ENCODE measurements at regions not wholly inside any gene's neighbourhood (a gene's known extent, or its start where the extent isn't known, plus 50 kb on each side); places are given as distances from the start of the nearest gene placed in this dataset.

DNA sequence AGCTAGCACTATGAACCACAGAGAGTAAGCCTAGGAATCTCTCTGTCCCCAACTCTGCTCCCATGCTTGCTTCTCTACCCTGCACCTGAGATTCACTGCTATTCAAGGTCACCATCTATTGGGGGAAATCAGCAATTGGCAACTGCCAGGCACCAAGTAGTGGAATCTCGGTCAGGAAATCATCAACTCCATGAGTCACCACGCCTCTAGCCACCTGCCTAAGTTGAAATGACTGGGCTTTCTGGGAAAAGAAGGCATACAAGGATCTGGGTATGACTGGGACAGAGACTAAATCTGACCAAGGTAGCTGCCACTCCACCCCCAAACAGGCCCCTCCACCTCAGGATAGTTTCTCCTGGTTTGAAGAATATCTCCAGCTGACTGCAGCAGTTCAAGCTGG lies 464.1 kb upstream of the CBLB start:
- no peak for DNase-seq (ENCODE audit: extremely low read depth, low read depth)
- TF ChIP-seq CTCF (IDR thresholded peaks at IDR 0.05; ENCODE audit: low read depth, low read length, missing control alignments) = no peak
- H3K4me3 ChIP-seq (replicated peaks; ENCODE audit: low read depth, low read length) = no peak overlapping the region

DNA sequence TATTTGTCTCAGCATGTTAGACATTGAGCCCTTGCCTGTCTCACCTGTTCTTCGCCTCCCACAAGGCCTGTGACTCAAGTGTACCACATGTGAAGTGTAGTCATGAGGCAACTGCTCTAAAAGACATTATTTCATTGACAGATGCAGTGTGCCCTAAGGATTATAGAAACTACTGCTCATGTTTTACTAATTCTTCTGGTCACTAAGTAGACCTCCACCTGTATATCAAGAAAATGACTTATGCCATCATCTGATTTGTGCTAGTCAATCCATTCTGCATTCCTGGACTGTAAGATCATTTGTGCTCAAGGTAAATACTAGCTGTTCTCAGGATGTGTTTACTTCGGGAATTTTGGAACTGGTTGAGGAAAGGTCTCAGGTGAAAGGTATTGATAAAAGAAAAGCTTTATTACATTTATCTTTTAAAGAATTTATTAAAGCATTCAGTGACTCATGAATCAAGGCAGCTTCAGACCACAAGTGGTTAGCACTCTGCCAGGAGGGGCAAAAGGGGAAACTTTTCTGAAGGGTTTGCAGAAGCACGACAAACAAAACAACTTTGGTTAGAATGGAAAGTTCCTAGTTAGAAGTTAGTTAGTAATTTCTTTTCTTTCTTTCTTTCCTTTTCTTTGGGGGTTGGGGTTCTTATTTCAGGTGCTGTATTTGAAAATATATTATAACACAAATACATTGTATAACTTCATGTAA lies 465.3 kb upstream of the CBLB start:
- no peak for DNase-seq (ENCODE audit: extremely low read depth, low read depth)
- no peak overlapping the region for H3K4me3 ChIP-seq (replicated peaks; ENCODE audit: low read depth, low read length)
- no peak for TF ChIP-seq CTCF (IDR thresholded peaks at IDR 0.05; ENCODE audit: low read depth, low read length, missing control alignments)

DNA sequence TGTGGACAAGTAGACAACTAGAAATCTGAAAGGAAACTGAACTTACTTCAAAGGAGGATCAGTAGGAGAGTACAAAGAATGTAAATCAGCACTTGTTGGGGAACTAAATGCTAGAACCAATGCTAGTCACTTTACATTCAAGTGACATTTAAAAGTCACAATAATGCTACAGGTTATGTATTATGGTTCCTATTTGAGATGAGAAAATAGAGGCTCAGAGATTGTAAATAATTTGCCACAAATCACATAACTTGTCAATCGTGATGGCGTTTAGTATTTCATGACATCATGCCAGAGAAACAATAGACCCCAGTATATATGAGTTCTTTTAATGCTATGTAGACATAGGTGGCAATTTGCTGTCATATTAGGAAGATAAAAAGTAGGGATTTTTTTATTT lies 467.8 kb upstream of the CBLB start:
- no peak overlapping the region for H3K4me3 ChIP-seq (replicated peaks; ENCODE audit: low read depth, low read length)
- no peak for TF ChIP-seq CTCF (IDR thresholded peaks at IDR 0.05; ENCODE audit: low read depth, low read length, missing control alignments)
- no peak for DNase-seq (ENCODE audit: extremely low read depth, low read depth)

- DNase-seq (ENCODE audit: extremely low read depth, low read depth) = no peak
- no peak for TF ChIP-seq CTCF (IDR thresholded peaks at IDR 0.05; ENCODE audit: low read depth, low read length, missing control alignments)
- no peak overlapping the region for H3K4me3 ChIP-seq (replicated peaks; ENCODE audit: low read depth, low read length)
Observed at GRCh38 chr3:106337116-106337515, 468.3 kb upstream of the CBLB start.

GRCh38 chr3:106338582-106339214 lies 469.9 kb upstream of the CBLB start:
- no peak for DNase-seq (ENCODE audit: extremely low read depth, low read depth)
- no peak overlapping the region for H3K4me3 ChIP-seq (replicated peaks; ENCODE audit: low read depth, low read length)
- TF ChIP-seq CTCF (IDR thresholded peaks at IDR 0.05; ENCODE audit: low read depth, low read length, missing control alignments) = no peak

DNA sequence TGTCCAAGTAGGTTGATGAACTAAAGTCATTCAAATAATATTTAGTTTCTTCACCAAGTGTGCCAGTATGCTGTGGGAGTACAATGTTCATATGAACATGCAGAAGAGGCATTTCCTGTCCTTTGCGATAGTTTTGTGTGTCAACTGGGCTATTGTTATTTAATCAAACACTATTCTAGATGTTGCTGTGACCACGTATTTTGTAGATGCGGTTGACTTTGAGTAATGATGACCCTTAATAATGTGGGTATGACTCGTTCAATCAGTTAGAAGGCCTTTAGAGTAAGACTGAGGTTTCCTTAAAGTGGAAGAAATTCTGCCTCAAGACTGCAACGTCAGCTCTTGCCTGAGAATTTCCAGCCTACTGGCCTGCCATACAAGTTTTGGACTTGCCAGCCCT lies 470.7 kb upstream of the CBLB start:
- no peak overlapping the region for H3K4me3 ChIP-seq (replicated peaks; ENCODE audit: low read depth, low read length)
- DNase-seq (ENCODE audit: extremely low read depth, low read depth) = no peak
- no peak for TF ChIP-seq CTCF (IDR thresholded peaks at IDR 0.05; ENCODE audit: low read depth, low read length, missing control alignments)

Data from HFF-Myc (cell line).